GM10248 (cell line): ENCODE measurements at regions not wholly inside any gene's neighbourhood (a gene's known extent, or its start where the extent isn't known, plus 50 kb on each side); places are given as distances from the start of the nearest gene placed in this dataset.

ENCODE experiments used
- CTCF ChIA-PET: fragments of 300-600 bp; sonication (Branson Sonifier 250); formaldehyde crosslinking; extraction: SDS; loops from one replicate; lab custom pipeline; 2021; ENCODE audit warnings: antibody characterized with exemption; lab: Yijun Ruan, JAX
- POLR2A ChIA-PET: fragments of 350-650 bp; sonication (Branson Sonifier 250); formaldehyde crosslinking; extraction: SDS; loops from one replicate; lab custom pipeline; 2020; ENCODE audit warnings: antibody characterized with exemption; lab: Yijun Ruan, JAX
- DNase-seq: peaks from one replicate; pipeline ENCODE4 v3.0.0; 2012; ENCODE audit errors: extremely low spot score
- TF ChIP-seq, protein P1 (sequence below): IDR thresholded peaks from 2 replicates; pipeline ENCODE4 v1.5.1; 2012; ENCODE audit warnings: mild to moderate bottlenecking, low read depth; ENCODE audit errors: extremely low read depth, missing control alignments, control extremely low read depth

DNA sequence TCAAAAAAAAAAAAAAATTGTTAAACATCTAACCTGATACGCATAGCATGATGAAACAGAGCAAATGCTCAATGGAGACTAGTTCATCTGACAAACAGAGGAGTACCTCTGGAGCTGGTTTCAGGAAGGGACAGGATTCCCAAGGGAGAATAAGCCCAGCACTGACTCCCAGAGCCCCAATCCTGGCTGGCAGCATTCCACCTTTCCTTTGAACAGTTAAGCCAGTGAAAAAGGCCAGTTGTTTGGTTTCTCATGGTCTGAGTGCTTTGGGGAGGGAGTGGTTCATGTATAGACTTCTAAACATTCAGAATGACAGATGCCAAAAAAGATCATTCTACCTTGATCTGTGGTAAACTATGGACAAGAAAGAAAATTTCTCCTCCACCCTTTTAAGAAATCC, 277.9 kb upstream of the RARB start:
- ChIA-PET CTCF (no interaction called here), POLR2A (no interaction called here)
- TF ChIP-seq, protein P1, sequence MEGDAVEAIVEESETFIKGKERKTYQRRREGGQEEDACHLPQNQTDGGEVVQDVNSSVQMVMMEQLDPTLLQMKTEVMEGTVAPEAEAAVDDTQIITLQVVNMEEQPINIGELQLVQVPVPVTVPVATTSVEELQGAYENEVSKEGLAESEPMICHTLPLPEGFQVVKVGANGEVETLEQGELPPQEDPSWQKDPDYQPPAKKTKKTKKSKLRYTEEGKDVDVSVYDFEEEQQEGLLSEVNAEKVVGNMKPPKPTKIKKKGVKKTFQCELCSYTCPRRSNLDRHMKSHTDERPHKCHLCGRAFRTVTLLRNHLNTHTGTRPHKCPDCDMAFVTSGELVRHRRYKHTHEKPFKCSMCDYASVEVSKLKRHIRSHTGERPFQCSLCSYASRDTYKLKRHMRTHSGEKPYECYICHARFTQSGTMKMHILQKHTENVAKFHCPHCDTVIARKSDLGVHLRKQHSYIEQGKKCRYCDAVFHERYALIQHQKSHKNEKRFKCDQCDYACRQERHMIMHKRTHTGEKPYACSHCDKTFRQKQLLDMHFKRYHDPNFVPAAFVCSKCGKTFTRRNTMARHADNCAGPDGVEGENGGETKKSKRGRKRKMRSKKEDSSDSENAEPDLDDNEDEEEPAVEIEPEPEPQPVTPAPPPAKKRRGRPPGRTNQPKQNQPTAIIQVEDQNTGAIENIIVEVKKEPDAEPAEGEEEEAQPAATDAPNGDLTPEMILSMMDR: no peak
- no peak for DNase-seq

DNA sequence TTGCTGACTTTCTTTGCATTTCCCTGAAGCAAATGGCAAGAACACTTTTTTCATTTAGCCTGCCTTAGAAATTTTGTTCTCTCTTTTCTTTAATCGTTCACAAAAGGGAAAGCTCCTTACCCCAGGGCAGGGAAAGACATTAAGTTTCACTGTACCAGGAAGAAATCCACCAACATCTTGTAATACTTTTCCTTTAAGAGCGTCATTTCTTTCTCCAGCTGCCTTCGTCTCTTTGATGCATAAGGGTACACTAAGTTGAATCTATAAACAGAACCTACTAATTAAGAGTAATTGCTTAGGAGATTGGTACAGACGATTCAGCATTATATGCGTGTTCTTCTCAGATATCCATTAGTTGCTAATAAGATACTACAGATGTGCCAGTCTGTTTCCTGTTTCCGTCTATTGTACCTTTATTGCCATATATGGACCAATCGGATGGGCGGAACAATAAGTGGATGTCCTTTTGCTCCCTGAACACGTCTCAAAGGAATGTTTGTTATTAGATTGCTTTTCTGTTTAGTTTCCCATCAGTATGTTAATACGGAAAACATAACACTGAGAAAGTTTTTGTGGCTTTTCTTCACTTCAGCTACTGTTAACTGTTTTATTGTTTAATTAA, 276.7 kb upstream of the RARB start:
- TF ChIP-seq, protein P1: no peak
- no peak for DNase-seq
- CTCF ChIA-PET: no interaction called here
- POLR2A ChIA-PET: no interaction called here

DNA sequence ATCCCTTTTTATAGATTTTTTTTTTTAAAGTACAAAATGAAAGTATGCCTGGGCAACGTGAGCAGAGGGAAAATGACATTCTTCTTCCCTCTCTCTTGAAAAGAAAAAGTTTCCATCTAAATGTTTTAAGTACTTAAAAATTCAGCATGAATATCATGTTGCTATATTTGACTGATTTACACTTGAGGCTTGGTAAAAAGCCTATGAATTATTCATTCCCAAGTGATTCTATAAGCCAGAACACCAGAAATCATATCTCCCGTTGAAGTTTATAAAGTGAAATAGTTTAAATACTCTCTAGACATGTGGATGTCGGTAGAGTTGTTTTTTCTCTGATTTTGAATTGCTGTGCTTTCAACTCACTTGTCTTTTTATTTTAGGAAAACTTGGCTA, 276.2 kb upstream of the RARB start:
- POLR2A ChIA-PET: no interaction called here
- TF ChIP-seq, protein P1: no peak
- DNase-seq: no peak
- CTCF ChIA-PET: no interaction called here

DNA sequence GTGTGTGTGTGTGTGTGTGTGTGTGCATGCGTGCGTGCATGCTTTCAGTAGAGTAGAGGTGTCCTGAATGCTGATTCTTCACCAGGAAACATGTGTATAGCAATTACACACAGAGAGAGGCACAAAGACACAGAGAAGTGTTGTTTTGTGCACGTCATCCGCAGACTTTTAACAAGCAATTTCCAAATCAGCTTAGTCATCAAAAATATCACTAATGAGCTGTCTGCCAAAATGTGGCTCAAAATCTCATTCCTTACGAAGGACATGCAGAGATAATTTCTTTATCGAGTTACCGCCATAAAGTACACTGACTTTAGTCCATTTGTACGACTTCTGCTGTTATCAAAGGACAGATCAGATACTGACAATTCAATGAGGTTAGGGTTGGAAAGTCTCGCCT, 274.9 kb upstream of the RARB start:
- CTCF ChIA-PET: no interaction called here
- POLR2A ChIA-PET: no interaction called here
- TF ChIP-seq, protein P1: no peak
- no peak for DNase-seq

DNA sequence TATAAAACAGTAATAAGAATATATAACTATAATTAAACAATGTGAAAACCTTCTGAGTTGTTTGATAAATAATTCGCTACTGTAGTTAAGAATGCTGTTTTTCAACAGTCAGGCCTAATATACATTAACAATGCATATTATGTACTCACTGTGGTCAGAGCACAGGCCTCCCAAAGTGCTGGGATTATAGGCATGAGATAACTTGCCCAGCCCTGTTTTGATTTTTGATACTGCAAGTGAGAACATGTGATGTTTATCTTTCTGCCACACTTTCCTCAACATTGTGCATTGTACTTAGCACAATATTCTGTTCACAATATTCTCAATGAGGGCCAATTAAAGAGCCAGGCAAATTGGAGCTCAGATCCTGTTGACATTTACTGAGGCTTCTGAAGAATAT, 274.5 kb upstream of the RARB start:
- no peak for DNase-seq
- POLR2A ChIA-PET: no interaction called here
- CTCF ChIA-PET: interaction anchor here (1.2 kb wide), 2 partner anchors 8 to 9 kb away, joined by 3 to 4 read pairs; no protein-coding TSS in a partner anchor

DNA sequence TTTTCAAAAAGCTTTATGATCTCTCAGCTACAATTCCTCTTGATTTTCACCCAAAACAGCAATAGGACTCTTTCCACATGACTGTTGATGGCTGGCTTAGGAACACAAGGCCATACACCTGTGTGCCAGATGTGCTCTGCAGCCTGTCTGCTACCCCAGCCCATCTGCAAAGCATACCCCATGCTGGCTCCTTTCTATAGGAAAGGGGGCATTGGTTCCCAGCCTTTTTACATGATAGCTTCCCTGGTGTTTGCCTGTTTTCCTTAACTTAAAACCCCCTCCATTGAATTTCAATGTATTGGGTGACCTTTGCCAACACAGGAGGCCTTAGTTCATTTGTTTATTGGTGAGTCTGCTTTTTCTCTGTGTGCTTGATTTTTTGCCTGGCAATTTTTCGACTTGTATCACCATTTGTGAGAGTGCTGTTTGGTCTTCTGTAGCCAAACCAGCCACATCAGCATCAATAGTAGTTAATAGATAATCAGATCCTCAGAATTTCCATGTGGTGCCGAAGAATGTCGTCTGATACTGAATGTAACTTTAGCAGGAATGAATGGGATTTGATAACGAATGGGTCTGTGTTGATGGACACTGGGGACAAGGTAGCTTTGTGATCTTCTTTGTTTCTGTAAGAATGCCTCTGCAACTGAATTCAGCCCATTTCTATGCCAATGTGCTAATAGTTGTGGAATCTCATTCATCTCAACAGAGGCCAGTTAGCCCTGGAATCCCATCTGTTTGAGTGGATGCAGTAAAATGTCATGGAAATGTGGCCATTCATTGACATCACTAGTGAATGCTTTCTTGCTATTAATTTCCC, 272.2 kb upstream of the RARB start:
- CTCF ChIA-PET: interaction anchor here (1.2 kb wide), 1 partner anchor 51 kb away, joined by 3 read pairs; no protein-coding TSS in a partner anchor

More for the DNA sequence above, 274.5 kb upstream of the RARB start:
- TF ChIP-seq, protein P1: no peak

More for the DNA sequence above, 272.2 kb upstream of the RARB start:
- POLR2A ChIA-PET: no interaction called here
- TF ChIP-seq, protein P1: no peak
- no peak for DNase-seq
